ENCODE measurements at regions not wholly inside any gene's neighbourhood (a gene's known extent, or its start where the extent isn't known, plus 50 kb on each side); places are given as distances from the start of the nearest gene placed in this dataset.

GRCh38 chr2:5751873-5752482 is 59.8 kb downstream of the SOX11 start:
- no peak for DNase-seq

- no peak for DNase-seq
These were observed 64.1 kb downstream of the SOX11 start for GRCh38 chr2:5756272-5756671.

- no peak for DNase-seq
These were observed 66.2 kb downstream of the SOX11 start for GRCh38 chr2:5758346-5758745.

- no peak for DNase-seq
These were observed 67.8 kb downstream of the SOX11 start for GRCh38 chr2:5759949-5760348.

- DNase-seq = no peak
These were observed 71.3 kb downstream of the SOX11 start for GRCh38 chr2:5763531-5763930.

- no peak for DNase-seq
These were observed 71.9 kb downstream of the SOX11 start for GRCh38 chr2:5764041-5764440.

- DNase-seq = no peak
These were observed 73.9 kb downstream of the SOX11 start for GRCh38 chr2:5766056-5766455.

- DNase-seq = no peak
These were observed 74.4 kb downstream of the SOX11 start for GRCh38 chr2:5766561-5766960.

GRCh38 chr2:5777131-5777535 is 84.9 kb downstream of the SOX11 start:
- no peak for DNase-seq

- DNase-seq = no peak
These were observed 89.5 kb downstream of the SOX11 start for GRCh38 chr2:5781679-5782078.

- DNase-seq = no peak
These were observed 89.9 kb downstream of the SOX11 start for GRCh38 chr2:5782103-5782502.

- DNase-seq = no peak
These were observed 96.3 kb downstream of the SOX11 start for GRCh38 chr2:5788447-5788846.

GRCh38 chr2:5791371-5791770 is 99.2 kb downstream of the SOX11 start:
- no peak for DNase-seq

GRCh38 chr2:5794012-5794411 is 101.8 kb downstream of the SOX11 start:
- no peak for DNase-seq

GRCh38 chr2:5798084-5798483 is 105.9 kb downstream of the SOX11 start:
- DNase-seq = no peak

- DNase-seq = no peak
These were observed 107.2 kb downstream of the SOX11 start for GRCh38 chr2:5799348-5799747.

- no peak for DNase-seq
These were observed 111.4 kb downstream of the SOX11 start for GRCh38 chr2:5803547-5803946.

GRCh38 chr2:5818961-5819600 is 126.9 kb downstream of the SOX11 start:
- DNase-seq = no peak

GRCh38 chr2:5824126-5824525 is 131.9 kb downstream of the SOX11 start:
- no peak for DNase-seq

- DNase-seq = no peak
These were observed 133.5 kb downstream of the SOX11 start for GRCh38 chr2:5825686-5826085.

GRCh38 chr2:5826979-5827655 is 134.9 kb downstream of the SOX11 start:
- no peak for DNase-seq

- no peak for DNase-seq
These were observed 142.3 kb downstream of the SOX11 start for GRCh38 chr2:5834501-5834900.

GRCh38 chr2:5839550-5839949 is 147.4 kb downstream of the SOX11 start:
- DNase-seq = peak in 5 of 58 donors; percentile 1 to 9 (median 1)

Data from anterior cingulate cortex (tissue), 58 donors.